Transverse colon (tissue), 4 donors: ENCODE measurements at regions not wholly inside any gene's neighbourhood (a gene's known extent, or its start where the extent isn't known, plus 50 kb on each side); places are given as distances from the start of the nearest gene placed in this dataset.

ENCODE experiments used
- DNase-seq: peaks from one replicate; pipeline ENCODE4 v3.0.0-alpha.2; 2019
- H3K27ac ChIP-seq, 4 donors: fragments of 200-600 bp; sonication (generic); 2 replicates each; pipeline ENCODE4 v1.5.1; 2016 to 2018; ENCODE audit warnings: inconsistent platforms in 4 of 4
- H3K27me3 ChIP-seq: fragments of 200-600 bp; sonication (generic); 2 replicates; pipeline ENCODE4 v1.5.1; 2017; ENCODE audit warnings: inconsistent platforms
- H3K36me3 ChIP-seq, 4 donors: fragments of 200-600 bp; sonication (generic); 2 replicates each; pipeline ENCODE4 v1.5.1; 2017 to 2019; ENCODE audit warnings: inconsistent platforms in 4 of 4
- H3K4me1 ChIP-seq, 4 donors: fragments of 200-600 bp; sonication (generic); 2 replicates each; pipeline ENCODE4 v1.5.1; 2017 to 2020; ENCODE audit warnings: inconsistent platforms in 4 of 4
- H3K4me3 ChIP-seq, 4 donors: fragments of 200-600 bp; sonication (generic); 1 replicate in 1 of 4; 2 replicates in 3 of 4; pipeline versions ENCODE4 v1.5.1 to v1.6.1; 2017 to 2019; ENCODE audit warnings: inconsistent platforms in 4 of 4
- H3K9me3 ChIP-seq, 2 donors: fragments of 200-600 bp; sonication (generic); 2 replicates each; pipeline ENCODE4 v1.5.1; 2017 to 2019; ENCODE audit warnings: inconsistent platforms in 2 of 2
- EP300 ChIP-seq: sonication (generic); formaldehyde crosslinking; IDR thresholded peaks from one replicate; pipeline ENCODE4 v1.6.1; 2017; ENCODE audit warnings: antibody characterized with exemption, low read depth
- POLR2A ChIP-seq: fragments of 450-650 bp; IDR thresholded peaks from one replicate; pipeline ENCODE4 v1.6.1; 2016; ENCODE audit warnings: antibody characterized with exemption, mild to moderate bottlenecking, moderate library complexity
- POLR2AphosphoS5 ChIP-seq, 3 donors: sonication (generic); formaldehyde crosslinking; IDR thresholded peaks; one replicate each; pipeline ENCODE4 v1.6.1; 2016; ENCODE audit warnings: antibody characterized with exemption in 3 of 3
- WGBS, 2 donors: methylation state at CpG; one replicate each; pipeline ENCODE4 v1.1.5; 2018; ENCODE audit warnings: low coverage in 1 of 2; 5-methylcytosine and 5-hydroxymethylcytosine counted together
- in situ Hi-C, 4 donors: fragments of 200-750 bp; cut with MboI; loops; one replicate each; pipeline versions ENCODE4 v1.15.0 to v1.15.1; 2017; ENCODE audit warnings: low sequenced_read_pairs in 3 of 4, low pct_ligation_motif_present in 1 of 4, low pct_unique_long_range_greater_than_20kb in 1 of 4
- intact Hi-C: fragments of 100-400 bp; cut with DNase I; formaldehyde crosslinking; loops from one replicate; pipeline ENCODE4 v1.15.1; 2023; ENCODE audit warnings: low total_unique reads
- TF ChIP-seq, protein P1 (sequence below), 5 experiments: fragments of 200-600 bp in 3 of 5; fragments of 450-650 bp in 2 of 5; sonication (generic) in 3 of 5; IDR thresholded peaks; 1 replicate in 2 of 5; 2 replicates in 3 of 5; pipeline ENCODE4 v1.5.1; 2016 to 2017; ENCODE audit warnings: antibody characterized with exemption in 5 of 5, inconsistent platforms in 3 of 5, mild to moderate bottlenecking in 2 of 5, moderate library complexity in 1 of 5

DNA sequence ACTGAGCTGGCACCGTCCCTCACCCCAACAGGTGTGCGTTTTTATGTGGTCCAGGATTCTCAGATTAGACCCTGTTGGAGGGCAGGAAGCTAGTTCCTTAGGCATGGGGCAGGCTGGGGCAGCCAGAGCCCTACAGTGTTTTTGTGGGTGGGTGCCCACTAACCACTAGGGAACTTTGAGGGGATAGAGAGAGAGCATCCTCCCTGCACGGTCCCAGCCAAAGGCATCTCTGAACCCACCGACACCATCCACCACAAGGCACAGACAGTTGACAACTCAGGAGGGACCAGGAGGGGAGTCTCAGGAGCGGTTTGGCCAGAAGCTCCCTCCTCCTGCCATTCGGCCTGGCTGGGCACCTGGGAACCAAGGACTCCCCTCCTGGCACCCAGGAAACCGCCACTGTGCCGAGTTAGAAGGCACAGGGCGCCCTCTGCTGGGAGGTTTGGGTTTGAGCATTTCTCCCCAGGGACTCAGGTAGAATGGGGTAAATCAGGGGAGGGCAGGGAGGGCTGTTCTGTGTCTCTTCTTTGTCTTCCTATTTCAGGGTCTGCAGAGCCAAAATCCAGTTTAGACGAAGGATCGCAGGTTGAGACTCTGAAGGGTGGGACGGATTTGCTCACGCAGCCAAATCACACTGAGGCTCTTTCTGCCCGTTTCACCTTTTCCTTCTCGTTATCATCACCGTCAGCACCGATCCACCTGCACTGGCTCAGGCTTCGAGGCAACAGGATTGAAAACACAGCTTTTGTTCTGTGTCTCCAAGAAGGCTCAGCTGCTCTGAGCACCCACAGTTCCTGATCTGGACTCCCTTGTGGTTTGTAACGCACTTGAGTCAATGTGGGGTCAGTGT, 84.8 kb upstream of the COL13A1 start:
- no peaks in the 10 kb centered on the region for H3K4me1 ChIP-seq
- in situ Hi-C loops (loop anchor here in 1 of 4 donors (10.0 kb wide), 1 partner anchor 62 kb away; no protein-coding TSS in a partner anchor), intact Hi-C loops (no loop called here)
- no peaks in the 10 kb centered on the region for H3K36me3 ChIP-seq
- WGBS, 2 donors, result 63 to 74% methylated on average over 8 to 19 of the region's 19 CpGs
- no peak for TF ChIP-seq EP300
- TF ChIP-seq POLR2AphosphoS5 (IDR thresholded peaks at IDR 0.05), result no peak
- TF ChIP-seq, protein P1, sequence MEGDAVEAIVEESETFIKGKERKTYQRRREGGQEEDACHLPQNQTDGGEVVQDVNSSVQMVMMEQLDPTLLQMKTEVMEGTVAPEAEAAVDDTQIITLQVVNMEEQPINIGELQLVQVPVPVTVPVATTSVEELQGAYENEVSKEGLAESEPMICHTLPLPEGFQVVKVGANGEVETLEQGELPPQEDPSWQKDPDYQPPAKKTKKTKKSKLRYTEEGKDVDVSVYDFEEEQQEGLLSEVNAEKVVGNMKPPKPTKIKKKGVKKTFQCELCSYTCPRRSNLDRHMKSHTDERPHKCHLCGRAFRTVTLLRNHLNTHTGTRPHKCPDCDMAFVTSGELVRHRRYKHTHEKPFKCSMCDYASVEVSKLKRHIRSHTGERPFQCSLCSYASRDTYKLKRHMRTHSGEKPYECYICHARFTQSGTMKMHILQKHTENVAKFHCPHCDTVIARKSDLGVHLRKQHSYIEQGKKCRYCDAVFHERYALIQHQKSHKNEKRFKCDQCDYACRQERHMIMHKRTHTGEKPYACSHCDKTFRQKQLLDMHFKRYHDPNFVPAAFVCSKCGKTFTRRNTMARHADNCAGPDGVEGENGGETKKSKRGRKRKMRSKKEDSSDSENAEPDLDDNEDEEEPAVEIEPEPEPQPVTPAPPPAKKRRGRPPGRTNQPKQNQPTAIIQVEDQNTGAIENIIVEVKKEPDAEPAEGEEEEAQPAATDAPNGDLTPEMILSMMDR (IDR thresholded peaks at IDR 0.05), result peak; percentile 54 to 82 (median 74)
- no peak overlapping the region for H3K27ac ChIP-seq
- no peaks in the 10 kb centered on the region for H3K9me3 ChIP-seq
- no peak overlapping the region for H3K4me3 ChIP-seq
- peak; percentile 66 for DNase-seq
- no peaks in the 10 kb centered on the region for H3K27me3 ChIP-seq

GRCh38 chr10:69718951-69719350, 82.8 kb upstream of the COL13A1 start:
- no peak overlapping the region for H3K4me3 ChIP-seq
- no peak for TF ChIP-seq POLR2A
- TF ChIP-seq EP300, result no peak
- TF ChIP-seq, protein P1 (IDR thresholded peaks at IDR 0.05), result no peak
- no peak for TF ChIP-seq POLR2AphosphoS5 (IDR thresholded peaks at IDR 0.05)
- no peaks in the 10 kb centered on the region for H3K4me1 ChIP-seq
- intact Hi-C loops, result no loop called here
- no peaks in the 10 kb centered on the region for H3K27me3 ChIP-seq
- WGBS, 2 donors, result 52 to 72% methylated on average over 2 to 4 of the region's 4 CpGs
- in situ Hi-C loops, result loop anchor here in 1 of 4 donors (10.0 kb wide), 1 partner anchor 64 kb away; no protein-coding TSS in a partner anchor
- H3K27ac ChIP-seq, result no peak overlapping the region
- no peak for DNase-seq
- H3K36me3 ChIP-seq, result no peaks in the 10 kb centered on the region
- H3K9me3 ChIP-seq, result no peaks in the 10 kb centered on the region

DNA sequence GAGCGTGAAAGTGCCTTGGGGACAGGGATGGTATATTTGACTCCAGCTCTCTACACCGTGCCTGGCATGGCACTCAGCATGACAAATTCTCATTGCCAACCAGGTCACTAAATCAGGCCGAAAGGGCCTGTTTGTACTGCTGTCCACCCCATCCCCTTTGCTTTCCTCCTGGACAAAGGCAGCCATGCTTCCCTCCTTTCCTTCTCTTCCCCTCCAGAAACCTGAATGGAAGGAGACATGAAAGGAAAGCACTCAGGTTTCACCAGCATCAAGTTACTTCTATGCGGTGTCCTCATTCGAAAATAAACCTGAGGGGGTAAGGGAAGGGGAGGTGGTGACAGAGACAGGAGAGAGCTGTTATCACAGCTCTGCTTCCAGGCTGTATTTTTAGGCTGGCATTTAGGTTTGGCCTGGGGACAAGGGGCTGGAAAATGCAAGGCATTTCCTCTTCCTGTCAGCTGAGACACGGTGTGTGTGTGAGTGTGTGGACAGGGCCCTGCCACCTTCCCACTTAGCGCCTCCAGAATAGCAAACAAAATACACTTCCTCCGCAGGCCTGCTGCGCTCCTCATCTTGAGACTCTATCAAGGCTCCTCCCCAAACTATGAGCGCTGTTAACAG, 79.9 kb upstream of the COL13A1 start:
- intact Hi-C loops (no loop called here), in situ Hi-C loops (no loop called here)
- Histone ChIP-seq H3K27me3 (no peaks in the 10 kb centered on the region), H3K36me3 (no peaks in the 10 kb centered on the region), H3K9me3 (no peaks in the 10 kb centered on the region), H3K27ac (no peak overlapping the region), H3K4me1 (no peaks in the 10 kb centered on the region), H3K4me3 (no peak overlapping the region)
- TF ChIP-seq, protein P1 (IDR thresholded peaks at IDR 0.05), result no peak
- TF ChIP-seq POLR2AphosphoS5 (IDR thresholded peaks at IDR 0.05) (no peak), EP300 (no peak), POLR2A (no peak)
- no peak for DNase-seq
- WGBS, 2 donors, result 67 to 84% methylated on average over 4 to 10 of the region's 10 CpGs

- Histone ChIP-seq H3K9me3 (no peaks in the 10 kb centered on the region), H3K4me3 (no peak overlapping the region), H3K4me1 (no peaks in the 10 kb centered on the region), H3K36me3 (no peaks in the 10 kb centered on the region), H3K27ac (no peak overlapping the region), H3K27me3 (no peaks in the 10 kb centered on the region)
- 40 to 75% methylated on average over 1 of the region's 1 CpG for WGBS, 2 donors
- DNase-seq, result no peak
- intact Hi-C loops (no loop called here), in situ Hi-C loops (no loop called here)
- TF ChIP-seq, protein P1 (IDR thresholded peaks at IDR 0.05), result no peak
- no peak for TF ChIP-seq POLR2AphosphoS5 (IDR thresholded peaks at IDR 0.05)
Observed at GRCh38 chr10:69723653-69724052, 78.1 kb upstream of the COL13A1 start.
